Gastrocnemius medialis (tissue), 4 donors: ENCODE measurements at regions not wholly inside any gene's neighbourhood (a gene's known extent, or its start where the extent isn't known, plus 50 kb on each side); places are given as distances from the start of the nearest gene placed in this dataset.

Source experiments
- POLR2A ChIP-seq, 2 donors: fragments of 450-650 bp; IDR thresholded peaks; one replicate each; pipeline ENCODE4 v1.6.1; 2017; ENCODE audit warnings: antibody characterized with exemption in 2 of 2, mild to moderate bottlenecking in 2 of 2, moderate library complexity in 2 of 2
- TF ChIP-seq, protein P1 (sequence below), 5 experiments: fragments of 450-650 bp in 3 of 5; fragments of 200-600 bp in 2 of 5; sonication (generic) in 2 of 5; IDR thresholded peaks in 4 of 5; conservative IDR thresholded peaks in 1 of 5; 1 replicate in 4 of 5; 2 replicates in 1 of 5; pipeline ENCODE4 v1.5.1; 2016 to 2019; ENCODE audit warnings: antibody characterized with exemption in 5 of 5, mild to moderate bottlenecking in 3 of 5, moderate library complexity in 3 of 5

DNA sequence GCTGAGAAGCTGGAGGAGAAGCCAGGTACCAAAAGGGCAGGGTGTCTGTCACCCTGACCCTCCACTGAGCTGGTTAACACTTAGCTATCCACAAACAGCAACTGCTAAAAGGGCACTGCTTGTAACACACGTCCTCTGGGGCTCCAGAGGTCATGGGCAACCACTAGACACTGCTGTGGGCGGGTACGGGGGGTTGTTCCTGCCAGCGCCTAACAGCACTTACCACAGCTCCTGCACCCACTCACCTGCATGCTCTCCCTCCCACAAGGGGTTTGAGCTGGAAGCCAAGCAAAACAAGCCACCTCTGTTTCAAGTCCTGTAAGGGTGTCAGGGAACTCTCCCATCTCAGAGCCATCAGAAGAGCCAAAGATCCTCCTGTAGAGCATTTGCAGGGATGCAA lies 407.6 kb downstream of the MFSD1 start:
- no peak for TF ChIP-seq POLR2A (IDR thresholded peaks at IDR 0.05)
- TF ChIP-seq, protein P1, sequence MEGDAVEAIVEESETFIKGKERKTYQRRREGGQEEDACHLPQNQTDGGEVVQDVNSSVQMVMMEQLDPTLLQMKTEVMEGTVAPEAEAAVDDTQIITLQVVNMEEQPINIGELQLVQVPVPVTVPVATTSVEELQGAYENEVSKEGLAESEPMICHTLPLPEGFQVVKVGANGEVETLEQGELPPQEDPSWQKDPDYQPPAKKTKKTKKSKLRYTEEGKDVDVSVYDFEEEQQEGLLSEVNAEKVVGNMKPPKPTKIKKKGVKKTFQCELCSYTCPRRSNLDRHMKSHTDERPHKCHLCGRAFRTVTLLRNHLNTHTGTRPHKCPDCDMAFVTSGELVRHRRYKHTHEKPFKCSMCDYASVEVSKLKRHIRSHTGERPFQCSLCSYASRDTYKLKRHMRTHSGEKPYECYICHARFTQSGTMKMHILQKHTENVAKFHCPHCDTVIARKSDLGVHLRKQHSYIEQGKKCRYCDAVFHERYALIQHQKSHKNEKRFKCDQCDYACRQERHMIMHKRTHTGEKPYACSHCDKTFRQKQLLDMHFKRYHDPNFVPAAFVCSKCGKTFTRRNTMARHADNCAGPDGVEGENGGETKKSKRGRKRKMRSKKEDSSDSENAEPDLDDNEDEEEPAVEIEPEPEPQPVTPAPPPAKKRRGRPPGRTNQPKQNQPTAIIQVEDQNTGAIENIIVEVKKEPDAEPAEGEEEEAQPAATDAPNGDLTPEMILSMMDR (IDR thresholded peaks at IDR 0.05 in 4 of 5, conservative IDR thresholded peaks at IDR 0.05 in 1 of 5) = no peak
